Effector memory CD4-positive, alpha-beta T cell (primary cell): ENCODE measurements at regions not wholly inside any gene's neighbourhood (a gene's known extent, or its start where the extent isn't known, plus 50 kb on each side); places are given as distances from the start of the nearest gene placed in this dataset.

ENCODE experiments used
- DNase-seq, 3 donors: peaks; one replicate each; pipeline ENCODE4 v3.0.0-alpha.2; 2020
- H3K27ac ChIP-seq: 2 replicates; pipeline ENCODE4 v1.7.0; 2013; ENCODE audit warnings: mild to moderate bottlenecking, low read length, moderate library complexity; ENCODE audit not compliant: insufficient read depth, poor library complexity, severe bottlenecking
- H3K27me3 ChIP-seq: replicated peaks from 2 replicates; pipeline ENCODE4 v1.7.0; 2013; ENCODE audit warnings: mild to moderate bottlenecking, low read length; ENCODE audit not compliant: insufficient read depth, control insufficient read depth, poor library complexity, severe bottlenecking
- H3K36me3 ChIP-seq: 2 replicates; pipeline ENCODE4 v1.7.0; 2013; ENCODE audit warnings: mild to moderate bottlenecking, low read length, moderate library complexity; ENCODE audit not compliant: control insufficient read depth, insufficient read depth
- H3K4me1 ChIP-seq: 2 replicates; pipeline ENCODE4 v1.7.0; 2013; ENCODE audit warnings: low read length, mild to moderate bottlenecking; ENCODE audit not compliant: control insufficient read depth, insufficient read depth, poor library complexity, severe bottlenecking
- H3K4me3 ChIP-seq: 2 replicates; pipeline ENCODE4 v1.7.0; 2013; ENCODE audit warnings: low read length, low read depth, mild to moderate bottlenecking; ENCODE audit not compliant: insufficient read depth, poor library complexity, severe bottlenecking
- H3K9me3 ChIP-seq: 2 replicates; pipeline ENCODE4 v1.7.0; 2013; ENCODE audit warnings: mild to moderate bottlenecking, low read length, moderate library complexity; ENCODE audit not compliant: control insufficient read depth

- no peak for DNase-seq
- no peak overlapping the region for H3K27ac ChIP-seq
- H3K9me3 ChIP-seq: no peaks in the 10 kb centered on the region
- H3K4me3 ChIP-seq: no peak overlapping the region
- no peaks in the 10 kb centered on the region for H3K27me3 ChIP-seq
- no peaks in the 10 kb centered on the region for H3K36me3 ChIP-seq
- no peaks in the 10 kb centered on the region for H3K4me1 ChIP-seq
Measured at GRCh38 chr5:124461157-124461556, 285.3 kb downstream of the ZNF608 start.

DNA sequence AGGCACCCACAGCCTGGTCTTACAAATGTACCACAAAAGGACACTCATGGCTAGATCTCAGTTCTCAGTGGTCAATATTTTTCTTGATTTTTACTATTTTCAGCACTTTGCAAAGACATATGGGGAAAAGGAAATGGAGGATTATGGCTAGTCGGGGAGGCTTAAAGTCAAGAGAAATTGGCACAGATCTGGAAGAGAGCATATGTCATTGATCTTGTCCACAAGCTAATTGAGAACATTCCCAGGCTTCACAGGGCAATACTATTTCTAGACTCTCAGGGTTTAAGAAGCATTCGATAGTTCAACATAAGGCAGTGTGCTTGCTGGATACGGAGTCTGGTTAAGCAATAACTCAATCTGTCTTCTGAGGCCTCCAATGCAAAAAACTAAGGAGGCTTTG lies 285.8 kb downstream of the ZNF608 start:
- Histone ChIP-seq H3K9me3 (no peaks in the 10 kb centered on the region), H3K36me3 (no peaks in the 10 kb centered on the region), H3K27me3 (no peaks in the 10 kb centered on the region), H3K27ac (no peak overlapping the region), H3K4me3 (no peak overlapping the region), H3K4me1 (no peaks in the 10 kb centered on the region)
- no peak for DNase-seq

DNA sequence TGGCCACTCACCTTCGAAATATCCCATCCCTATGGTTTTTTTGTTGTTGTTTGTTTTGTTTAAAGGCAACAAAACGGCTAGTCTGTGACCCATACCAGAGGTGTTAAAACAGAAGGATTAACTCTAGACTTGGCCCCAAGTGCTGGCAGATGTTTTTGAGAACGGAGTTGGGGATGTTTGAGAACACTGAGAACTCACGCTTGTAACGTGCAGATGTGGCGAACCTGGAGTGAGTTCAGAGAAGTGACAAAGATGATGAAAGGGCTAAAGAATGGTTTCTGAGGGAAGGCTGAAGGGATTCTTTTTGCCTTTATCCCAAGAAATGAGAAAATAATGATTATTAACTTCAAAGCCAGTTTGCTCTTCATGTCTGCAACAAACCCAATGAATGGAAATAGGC lies 286.5 kb downstream of the ZNF608 start:
- Histone ChIP-seq H3K27ac (no peak overlapping the region), H3K9me3 (no peaks in the 10 kb centered on the region), H3K4me3 (no peak overlapping the region), H3K27me3 (no peaks in the 10 kb centered on the region), H3K36me3 (no peaks in the 10 kb centered on the region), H3K4me1 (no peaks in the 10 kb centered on the region)
- no peak for DNase-seq

DNA sequence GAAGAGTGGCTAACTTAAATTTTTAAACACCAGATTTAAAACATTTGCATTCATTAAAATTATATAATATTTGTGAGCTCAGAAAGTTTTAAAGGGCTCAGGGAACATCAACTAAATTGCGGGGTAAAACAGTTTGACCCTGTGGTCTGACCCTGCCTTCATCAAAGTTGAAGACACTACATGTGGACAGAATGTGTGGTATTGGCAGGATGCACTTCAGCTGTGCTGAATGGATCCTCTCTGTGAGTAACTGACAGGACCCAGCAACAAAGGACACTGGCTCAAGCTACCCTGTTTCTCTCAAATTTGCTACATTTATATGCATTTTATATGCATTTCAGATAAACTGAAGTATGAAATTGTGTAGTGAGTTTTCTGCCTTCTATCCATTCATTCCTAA lies 288.5 kb downstream of the ZNF608 start:
- H3K9me3 ChIP-seq: no peaks in the 10 kb centered on the region
- no peaks in the 10 kb centered on the region for H3K27me3 ChIP-seq
- no peaks in the 10 kb centered on the region for H3K36me3 ChIP-seq
- no peak overlapping the region for H3K27ac ChIP-seq
- no peak overlapping the region for H3K4me3 ChIP-seq
- DNase-seq: no peak
- no peaks in the 10 kb centered on the region for H3K4me1 ChIP-seq

- no peak overlapping the region for H3K4me3 ChIP-seq
- H3K36me3 ChIP-seq: no peaks in the 10 kb centered on the region
- H3K9me3 ChIP-seq: no peaks in the 10 kb centered on the region
- no peak for DNase-seq
- H3K4me1 ChIP-seq: no peaks in the 10 kb centered on the region
- H3K27me3 ChIP-seq: no peaks in the 10 kb centered on the region
- no peak overlapping the region for H3K27ac ChIP-seq
Measured at GRCh38 chr5:124457101-124457500, 289.3 kb downstream of the ZNF608 start.

DNA sequence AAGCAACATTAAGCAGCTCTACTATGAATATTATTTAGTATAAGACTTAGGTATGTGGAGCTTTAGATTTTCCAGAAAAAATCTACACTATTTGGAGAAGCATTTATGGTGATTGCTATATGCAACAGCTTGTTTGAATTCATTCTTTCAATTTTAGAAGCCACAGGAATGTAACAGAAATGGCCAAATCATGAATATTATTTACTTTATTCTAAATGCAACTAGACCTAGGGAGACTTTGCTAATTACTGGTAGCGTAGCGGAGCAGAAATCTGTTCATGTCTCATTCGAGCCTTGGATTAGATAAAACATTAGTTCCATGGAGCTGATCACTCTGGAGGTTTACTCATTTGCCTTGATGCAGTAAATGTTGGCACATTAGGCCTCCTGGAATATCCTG lies 290.2 kb downstream of the ZNF608 start:
- Histone ChIP-seq H3K27me3 (no peaks in the 10 kb centered on the region), H3K27ac (no peak overlapping the region), H3K4me1 (no peaks in the 10 kb centered on the region), H3K4me3 (no peak overlapping the region), H3K36me3 (no peaks in the 10 kb centered on the region), H3K9me3 (no peaks in the 10 kb centered on the region)
- DNase-seq: no peak

- H3K27ac ChIP-seq: no peak overlapping the region
- no peaks in the 10 kb centered on the region for H3K36me3 ChIP-seq
- no peak for DNase-seq
- H3K27me3 ChIP-seq: no peaks in the 10 kb centered on the region
- H3K4me3 ChIP-seq: no peak overlapping the region
- no peaks in the 10 kb centered on the region for H3K4me1 ChIP-seq
- H3K9me3 ChIP-seq: no peaks in the 10 kb centered on the region
Measured at GRCh38 chr5:124454081-124454480, 292.4 kb downstream of the ZNF608 start.

- no peaks in the 10 kb centered on the region for H3K9me3 ChIP-seq
- H3K27ac ChIP-seq: no peak overlapping the region
- H3K36me3 ChIP-seq: no peaks in the 10 kb centered on the region
- no peaks in the 10 kb centered on the region for H3K27me3 ChIP-seq
- DNase-seq: no peak
- H3K4me3 ChIP-seq: no peak overlapping the region
- no peaks in the 10 kb centered on the region for H3K4me1 ChIP-seq
Measured at GRCh38 chr5:124453221-124454051, 293.0 kb downstream of the ZNF608 start.

- no peak for DNase-seq
- H3K27me3 ChIP-seq: no peaks in the 10 kb centered on the region
- H3K4me1 ChIP-seq: no peaks in the 10 kb centered on the region
- no peak overlapping the region for H3K27ac ChIP-seq
- H3K9me3 ChIP-seq: no peaks in the 10 kb centered on the region
- H3K4me3 ChIP-seq: no peak overlapping the region
- H3K36me3 ChIP-seq: no peaks in the 10 kb centered on the region
Measured at GRCh38 chr5:124452412-124452811, 294.0 kb downstream of the ZNF608 start.

- DNase-seq: no peak
- H3K9me3 ChIP-seq: no peaks in the 10 kb centered on the region
- H3K4me1 ChIP-seq: no peaks in the 10 kb centered on the region
- H3K4me3 ChIP-seq: no peak overlapping the region
- H3K27me3 ChIP-seq: no peaks in the 10 kb centered on the region
- no peaks in the 10 kb centered on the region for H3K36me3 ChIP-seq
- H3K27ac ChIP-seq: no peak overlapping the region
Measured at GRCh38 chr5:124451721-124452383, 294.6 kb downstream of the ZNF608 start.
